ENCODE measurements at regions not wholly inside any gene's neighbourhood (a gene's known extent, or its start where the extent isn't known, plus 50 kb on each side); places are given as distances from the start of the nearest gene placed in this dataset.

DNA sequence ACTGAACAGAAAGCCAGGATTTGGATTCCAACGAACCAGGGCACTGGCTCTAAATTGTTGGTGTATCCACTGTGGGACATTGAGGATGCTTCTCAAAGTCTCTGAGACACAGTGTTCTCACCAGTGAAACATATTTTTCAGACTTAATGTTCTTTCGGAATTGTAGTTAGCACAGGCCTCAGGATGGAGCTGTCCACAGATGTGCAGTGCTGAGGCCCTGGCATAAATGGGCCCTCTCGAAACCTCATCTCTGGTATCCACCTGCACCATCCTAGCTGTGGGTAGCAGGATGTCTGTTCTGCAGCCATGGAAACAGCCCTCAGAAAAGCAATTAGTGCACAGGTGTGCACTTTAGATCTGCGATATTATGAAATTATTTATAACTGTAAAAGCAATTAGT lies 656.8 kb downstream of the TBC1D22A start:
- TF ChIP-seq, protein P1, sequence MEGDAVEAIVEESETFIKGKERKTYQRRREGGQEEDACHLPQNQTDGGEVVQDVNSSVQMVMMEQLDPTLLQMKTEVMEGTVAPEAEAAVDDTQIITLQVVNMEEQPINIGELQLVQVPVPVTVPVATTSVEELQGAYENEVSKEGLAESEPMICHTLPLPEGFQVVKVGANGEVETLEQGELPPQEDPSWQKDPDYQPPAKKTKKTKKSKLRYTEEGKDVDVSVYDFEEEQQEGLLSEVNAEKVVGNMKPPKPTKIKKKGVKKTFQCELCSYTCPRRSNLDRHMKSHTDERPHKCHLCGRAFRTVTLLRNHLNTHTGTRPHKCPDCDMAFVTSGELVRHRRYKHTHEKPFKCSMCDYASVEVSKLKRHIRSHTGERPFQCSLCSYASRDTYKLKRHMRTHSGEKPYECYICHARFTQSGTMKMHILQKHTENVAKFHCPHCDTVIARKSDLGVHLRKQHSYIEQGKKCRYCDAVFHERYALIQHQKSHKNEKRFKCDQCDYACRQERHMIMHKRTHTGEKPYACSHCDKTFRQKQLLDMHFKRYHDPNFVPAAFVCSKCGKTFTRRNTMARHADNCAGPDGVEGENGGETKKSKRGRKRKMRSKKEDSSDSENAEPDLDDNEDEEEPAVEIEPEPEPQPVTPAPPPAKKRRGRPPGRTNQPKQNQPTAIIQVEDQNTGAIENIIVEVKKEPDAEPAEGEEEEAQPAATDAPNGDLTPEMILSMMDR (conservative IDR thresholded peaks at IDR 0.05; ENCODE audit: low read depth, low read length): no peak
- DNase-seq (ENCODE audit: low read depth): no peak
- H3K4me3 ChIP-seq (ENCODE audit: low read depth, low read length): no peak overlapping the region

- TF ChIP-seq, protein P1 (conservative IDR thresholded peaks at IDR 0.05; ENCODE audit: low read depth, low read length): no peak
- no peak overlapping the region for H3K4me3 ChIP-seq (ENCODE audit: low read depth, low read length)
- no peak for DNase-seq (ENCODE audit: low read depth)
These were observed 655.2 kb downstream of the TBC1D22A start for GRCh38 chr22:47417699-47418098.

- H3K4me3 ChIP-seq (ENCODE audit: low read depth, low read length): no peak overlapping the region
- TF ChIP-seq, protein P1 (conservative IDR thresholded peaks at IDR 0.05; ENCODE audit: low read depth, low read length): no peak
- DNase-seq (ENCODE audit: low read depth): no peak
These were observed 648.6 kb downstream of the TBC1D22A start for GRCh38 chr22:47411006-47411405.

GRCh38 chr22:47409539-47410275 lies 647.3 kb downstream of the TBC1D22A start:
- H3K4me3 ChIP-seq (ENCODE audit: low read depth, low read length): no peak overlapping the region
- TF ChIP-seq, protein P1 (conservative IDR thresholded peaks at IDR 0.05; ENCODE audit: low read depth, low read length): no peak
- DNase-seq (ENCODE audit: low read depth): no peak

GRCh38 chr22:47408409-47408808 lies 646.0 kb downstream of the TBC1D22A start:
- no peak for DNase-seq (ENCODE audit: low read depth)
- TF ChIP-seq, protein P1 (conservative IDR thresholded peaks at IDR 0.05; ENCODE audit: low read depth, low read length): no peak
- H3K4me3 ChIP-seq (ENCODE audit: low read depth, low read length): no peak overlapping the region

DNA sequence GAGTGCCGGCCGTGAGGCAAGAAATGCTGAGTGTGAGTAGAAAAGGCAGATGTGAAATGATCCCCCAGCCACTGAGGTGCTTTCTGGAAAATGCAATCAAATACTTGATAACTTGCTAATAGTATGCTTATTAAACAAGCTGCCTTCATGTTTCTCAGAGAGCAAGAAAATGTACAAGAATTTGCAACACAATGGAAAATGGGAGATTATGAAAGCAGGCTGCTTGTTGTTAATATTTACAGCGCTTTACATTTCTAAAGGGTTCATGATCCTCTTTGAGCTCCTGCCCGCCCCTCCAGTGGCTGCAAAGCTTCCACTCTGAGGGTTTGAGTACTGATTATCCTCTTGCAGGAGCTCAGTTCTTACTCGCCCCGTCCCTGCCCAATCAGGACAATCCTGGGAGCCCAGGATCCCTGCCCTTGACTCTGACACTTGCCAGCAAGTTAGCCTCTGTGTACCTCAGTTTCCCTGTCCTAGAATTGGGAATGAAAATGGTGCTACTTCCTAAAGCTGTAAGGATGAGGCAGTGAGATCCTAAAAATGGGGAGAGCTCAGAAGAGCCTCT lies 645.1 kb downstream of the TBC1D22A start:
- TF ChIP-seq, protein P1 (conservative IDR thresholded peaks at IDR 0.05; ENCODE audit: low read depth, low read length): no peak
- no peak overlapping the region for H3K4me3 ChIP-seq (ENCODE audit: low read depth, low read length)

DNA sequence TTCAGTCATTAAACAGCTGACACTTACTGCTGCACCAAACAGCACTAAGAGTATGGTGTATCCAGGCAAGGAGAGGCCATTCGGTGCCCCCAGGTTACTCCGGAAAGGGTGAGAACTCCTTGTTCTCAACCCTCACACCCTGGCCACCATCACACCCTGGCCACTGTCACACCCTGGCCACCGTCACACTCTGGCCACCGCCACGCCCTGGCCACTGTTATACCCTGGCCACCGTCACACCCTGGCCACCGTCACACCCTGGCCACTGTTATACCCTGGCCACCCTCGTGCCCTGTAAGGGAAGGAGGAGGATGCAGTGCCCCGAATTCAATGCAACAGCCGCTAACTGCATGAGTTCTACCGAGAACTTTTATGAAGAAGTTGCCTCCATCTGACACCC lies 644.4 kb downstream of the TBC1D22A start:
- no peak for DNase-seq (ENCODE audit: low read depth)
- TF ChIP-seq, protein P1 (conservative IDR thresholded peaks at IDR 0.05; ENCODE audit: low read depth, low read length): no peak
- H3K4me3 ChIP-seq (ENCODE audit: low read depth, low read length): no peak overlapping the region

More for the DNA sequence above, 645.1 kb downstream of the TBC1D22A start:
- no peak for DNase-seq (ENCODE audit: low read depth)
